GM19468 (cell line): ENCODE measurements at regions not wholly inside any gene's neighbourhood (a gene's known extent, or its start where the extent isn't known, plus 50 kb on each side); places are given as distances from the start of the nearest gene placed in this dataset.
"Not testable (repeated sequence)": the region's sequence is repeated elsewhere in the genome, so short reads cannot be mapped to it uniquely, and the experiment has no call there.

ENCODE experiments used
- ATAC-seq: cut with Tn5 transposase; IDR thresholded peaks from one replicate; pipeline ENCODE4 v1.9.1; 2021; ENCODE audit warnings: mild to moderate bottlenecking, moderate library complexity, moderate number of reproducible peaks; ENCODE audit not compliant: unreplicated experiment; ENCODE audit errors: extremely low read depth

GRCh38 chr14:37784203-37784826 is 188.9 kb downstream of the TTC6 start:
- not testable (repeated sequence) for ATAC-seq

GRCh38 chr14:37784827-37785223 is 189.4 kb downstream of the TTC6 start:
- ATAC-seq, result not testable (repeated sequence)

- ATAC-seq, result not testable (repeated sequence)
Observed at GRCh38 chr14:37785298-37785697, 189.9 kb downstream of the TTC6 start.

GRCh38 chr14:37786114-37786625 is 190.7 kb downstream of the TTC6 start:
- ATAC-seq, result not testable (repeated sequence)

- ATAC-seq, result no peak
Observed at GRCh38 chr14:37787879-37788494, 192.6 kb downstream of the TTC6 start.

GRCh38 chr14:37791384-37792036 is 196.1 kb downstream of the TTC6 start:
- no peak for ATAC-seq

- ATAC-seq, result no peak
Observed at GRCh38 chr14:37792124-37792523, 196.7 kb downstream of the TTC6 start.

- no peak for ATAC-seq
Observed at GRCh38 chr14:37796703-37797416, 201.4 kb downstream of the TTC6 start.

- ATAC-seq, result no peak
Observed at GRCh38 chr14:37797675-37798074, 202.2 kb downstream of the TTC6 start.

GRCh38 chr14:37807722-37808121 is 212.3 kb downstream of the TTC6 start:
- no peak for ATAC-seq

GRCh38 chr14:37810094-37810801 is 214.8 kb downstream of the TTC6 start:
- no peak for ATAC-seq

- ATAC-seq, result no peak
Observed at GRCh38 chr14:37813732-37814131, 218.3 kb downstream of the TTC6 start.

- ATAC-seq, result no peak
Observed at GRCh38 chr14:37816135-37816534, 220.7 kb downstream of the TTC6 start.

- ATAC-seq, result no peak
Observed at GRCh38 chr14:37816743-37817295, 221.4 kb downstream of the TTC6 start.

- no peak for ATAC-seq
Observed at GRCh38 chr14:37819155-37820015, 224.0 kb downstream of the TTC6 start.

GRCh38 chr14:37820810-37821209 is 225.4 kb downstream of the TTC6 start:
- ATAC-seq, result not testable (repeated sequence)

- ATAC-seq, result no peak
Observed at GRCh38 chr14:37824939-37825712, 229.7 kb downstream of the TTC6 start.

GRCh38 chr14:37826869-37827268 is 231.4 kb downstream of the TTC6 start:
- ATAC-seq, result no peak
